ENCODE measurements at regions not wholly inside any gene's neighbourhood (a gene's known extent, or its start where the extent isn't known, plus 50 kb on each side); places are given as distances from the start of the nearest gene placed in this dataset.
"Not testable (repeated sequence)": the region's sequence is repeated elsewhere in the genome, so short reads cannot be mapped to it uniquely, and the experiment has no call there.

DNA sequence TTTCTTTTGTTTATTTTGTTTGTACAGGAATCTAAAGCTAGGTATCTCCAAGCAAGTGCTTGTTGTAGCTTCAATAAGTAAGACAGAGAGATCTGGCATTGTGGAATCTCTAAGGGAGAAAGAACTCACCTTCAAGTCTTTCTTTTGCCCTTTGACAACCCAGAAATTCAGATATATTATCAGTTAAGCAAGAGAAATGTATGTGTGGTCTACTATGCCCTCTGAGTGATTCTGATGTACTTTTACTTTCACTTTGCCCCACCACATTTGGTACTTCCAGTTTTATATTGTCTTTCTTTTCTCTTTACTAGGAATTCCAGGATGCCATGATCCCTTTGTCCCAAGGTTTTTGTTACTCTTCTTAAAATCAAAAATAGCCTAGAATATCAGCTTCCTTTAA lies 259.6 kb upstream of the PIK3C3 start:
- DNase-seq (ENCODE audit: low spot score), result no peak

DNA sequence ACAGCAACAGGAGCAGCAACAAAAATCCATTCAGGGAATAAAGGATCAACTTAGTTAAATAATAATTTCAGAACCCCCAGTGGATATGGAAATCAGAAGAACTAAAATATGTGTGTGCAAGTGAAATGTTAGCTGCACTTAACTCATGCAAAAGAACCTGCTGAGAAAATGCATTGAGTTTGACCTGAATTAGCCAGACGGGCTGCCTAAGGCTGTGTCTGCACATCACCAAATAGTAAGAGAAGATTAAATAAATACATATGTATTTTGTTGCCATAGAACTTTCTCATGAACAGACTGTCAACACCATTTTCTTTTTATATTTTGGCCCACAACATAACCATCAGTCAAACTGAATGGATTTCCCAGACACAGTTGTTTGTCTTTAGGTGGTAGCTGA lies 262.0 kb upstream of the PIK3C3 start:
- DNase-seq (ENCODE audit: low spot score), result no peak

DNA sequence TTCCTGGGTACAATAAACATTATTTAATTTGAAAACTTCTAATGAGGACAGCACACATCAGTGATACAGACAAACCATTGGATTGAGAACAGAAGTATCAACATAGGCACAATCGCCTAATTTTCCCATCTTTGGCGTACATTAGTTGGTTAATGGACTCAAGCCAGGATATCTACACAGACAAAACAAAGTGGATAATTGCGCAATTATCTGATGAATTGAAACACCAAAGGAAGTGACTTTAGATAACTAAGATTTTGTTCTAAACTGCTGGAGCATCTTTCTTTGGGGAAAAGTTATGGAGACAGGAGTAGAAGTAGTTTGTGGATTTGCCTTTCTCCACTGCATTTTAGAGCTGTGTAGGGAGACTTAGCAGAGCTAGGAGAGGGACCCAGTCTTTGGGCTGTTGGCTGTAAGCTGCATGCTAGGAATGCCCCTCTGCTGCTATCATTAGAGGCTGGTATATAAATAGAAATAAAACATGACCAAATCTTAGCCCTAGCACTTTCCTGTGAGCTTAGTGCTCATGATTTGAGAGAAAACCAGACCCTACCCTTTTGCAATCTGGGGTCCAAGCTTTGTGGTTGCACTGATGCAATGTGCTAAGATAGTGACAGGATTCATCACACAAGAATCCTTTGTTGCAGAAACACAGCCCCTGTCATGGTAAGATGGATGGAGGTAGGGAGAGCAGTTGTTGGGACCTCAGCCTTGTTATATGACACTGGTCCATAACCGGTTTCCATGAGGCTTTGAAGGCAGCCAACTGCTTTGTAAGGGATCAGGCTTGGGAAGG lies 264.5 kb upstream of the PIK3C3 start:
- DNase-seq (ENCODE audit: low spot score), result no peak

DNA sequence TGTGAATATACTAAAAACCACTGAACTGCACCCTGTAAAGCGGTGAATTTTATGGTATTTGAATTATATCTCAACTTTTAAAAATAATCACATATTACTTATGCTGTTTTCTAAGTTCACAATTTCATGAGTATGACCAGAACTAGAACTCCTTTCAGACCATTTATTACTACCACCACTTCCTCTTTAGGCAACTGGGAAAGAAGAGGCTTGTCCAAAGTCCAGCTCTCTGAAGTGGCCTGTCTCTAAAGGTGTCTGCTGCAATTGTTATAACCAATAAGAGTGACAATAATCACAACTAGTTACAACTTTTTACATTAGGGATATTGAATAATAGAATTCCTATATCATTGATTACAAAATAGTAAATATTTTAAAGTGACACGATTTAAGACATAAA lies 267.9 kb upstream of the PIK3C3 start:
- no peak for DNase-seq (ENCODE audit: low spot score)

DNA sequence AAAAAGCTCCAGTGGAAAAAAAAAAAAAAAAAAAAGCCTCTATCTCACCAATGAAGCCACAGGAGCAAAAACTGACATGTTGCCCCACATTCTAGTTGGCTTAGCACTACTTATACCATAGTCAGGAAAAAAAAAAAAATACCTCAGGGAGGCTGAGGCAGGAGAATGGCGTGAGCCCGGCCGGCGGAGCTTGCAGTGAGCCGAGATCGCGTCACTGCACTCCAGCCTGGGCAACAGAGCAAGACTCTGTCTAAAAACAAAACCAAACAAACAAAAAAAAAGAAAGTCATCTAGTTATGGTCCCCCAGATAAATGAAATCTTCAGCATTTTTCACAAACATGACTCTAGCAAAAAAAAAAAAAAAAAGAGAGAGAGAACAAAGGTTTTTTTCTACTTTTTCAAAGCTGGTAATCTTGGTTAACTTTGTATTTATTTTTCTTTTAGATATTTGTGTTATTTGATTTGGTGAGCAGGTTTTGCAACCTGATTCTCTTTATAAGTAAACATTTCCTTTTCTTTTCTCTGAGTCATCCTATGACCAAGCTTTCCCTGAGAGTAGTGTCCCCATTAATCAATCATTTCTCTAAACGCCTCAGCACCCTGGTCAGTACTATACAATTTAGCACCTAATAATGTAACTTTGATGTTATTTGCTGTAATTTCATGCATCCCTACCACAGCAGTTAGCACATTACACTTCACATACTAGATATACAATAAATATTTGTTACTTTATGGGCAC lies 273.7 kb upstream of the PIK3C3 start:
- DNase-seq (ENCODE audit: low spot score), result no peak

DNA sequence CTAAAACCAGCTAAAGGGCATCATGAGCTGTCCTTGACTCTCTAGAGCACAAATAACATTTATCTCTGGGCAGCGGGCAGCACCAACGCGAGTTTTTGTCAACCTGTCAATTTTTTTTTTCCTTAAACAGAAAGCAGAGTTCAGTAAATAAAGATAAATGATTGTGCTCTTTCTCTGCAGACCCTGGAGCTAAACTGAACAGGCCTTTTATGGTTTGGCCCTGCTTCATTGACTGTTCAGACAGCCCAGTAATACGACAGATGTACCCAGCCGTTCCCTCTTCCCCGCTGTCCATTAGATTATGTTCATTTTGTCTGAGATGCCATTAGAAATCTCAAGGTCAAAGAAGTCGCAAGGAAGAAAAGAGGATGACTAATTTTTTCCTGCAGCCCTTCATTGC lies 280.5 kb upstream of the PIK3C3 start:
- no peak for DNase-seq (ENCODE audit: low spot score)

DNA sequence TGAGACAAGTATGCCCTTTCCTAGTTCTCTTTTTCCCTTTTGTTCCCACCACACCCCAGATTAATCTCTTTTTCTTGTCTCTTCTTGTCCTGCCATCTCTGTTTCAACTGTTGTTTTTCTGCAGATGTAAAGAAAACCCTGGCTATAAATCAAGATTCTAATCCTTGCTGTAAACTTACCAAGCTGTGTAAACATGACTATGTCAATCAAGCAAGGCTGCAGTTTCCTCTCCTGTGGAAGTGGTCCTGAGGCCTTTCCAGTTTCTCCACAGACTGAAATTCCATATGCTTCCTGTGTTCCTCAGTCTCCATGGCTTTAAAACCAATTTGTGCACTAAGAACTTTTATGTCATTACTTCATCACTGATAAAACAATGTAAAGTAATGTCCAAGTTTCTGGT lies 288.8 kb upstream of the PIK3C3 start:
- no peak for DNase-seq (ENCODE audit: low spot score)

DNA sequence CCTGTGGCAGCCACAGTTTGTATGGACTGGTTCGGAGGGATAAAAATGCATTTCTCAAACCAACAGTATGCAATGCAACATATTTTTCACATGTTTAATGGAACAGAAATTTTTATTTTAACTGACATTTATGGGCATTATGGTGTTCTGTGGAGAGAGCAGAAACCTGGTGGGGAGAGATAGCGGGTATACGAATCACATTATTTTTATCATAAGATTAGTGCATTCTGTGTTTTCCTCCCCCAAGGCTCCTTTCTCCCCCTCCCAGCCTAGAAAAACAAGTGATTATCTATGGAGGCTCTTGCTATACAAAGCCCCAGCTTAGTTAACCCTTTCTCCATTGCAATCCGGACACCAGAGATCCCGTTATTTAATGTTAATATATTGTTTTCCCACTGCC lies 289.8 kb upstream of the PIK3C3 start:
- no peak for DNase-seq (ENCODE audit: low spot score)

DNA sequence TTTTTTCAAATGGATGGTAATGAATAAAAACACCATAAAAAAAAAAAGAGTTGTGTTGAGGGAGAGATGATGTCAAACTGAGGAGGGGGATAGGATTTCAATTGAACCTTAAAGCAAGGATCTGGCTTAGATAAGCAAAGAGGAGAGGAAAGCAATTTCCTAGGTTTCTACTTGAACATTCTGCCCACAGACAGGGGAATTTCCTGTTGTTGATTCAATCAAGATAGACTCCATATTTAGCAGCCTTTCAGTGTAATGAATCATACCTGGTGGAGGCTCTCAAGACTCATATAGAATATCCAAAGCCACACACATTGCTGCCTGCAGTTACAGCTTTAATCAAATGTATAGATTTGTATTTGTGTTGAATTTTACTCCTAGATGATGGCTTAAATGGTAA lies 294.4 kb upstream of the PIK3C3 start:
- DNase-seq (ENCODE audit: low spot score), result no peak

DNA sequence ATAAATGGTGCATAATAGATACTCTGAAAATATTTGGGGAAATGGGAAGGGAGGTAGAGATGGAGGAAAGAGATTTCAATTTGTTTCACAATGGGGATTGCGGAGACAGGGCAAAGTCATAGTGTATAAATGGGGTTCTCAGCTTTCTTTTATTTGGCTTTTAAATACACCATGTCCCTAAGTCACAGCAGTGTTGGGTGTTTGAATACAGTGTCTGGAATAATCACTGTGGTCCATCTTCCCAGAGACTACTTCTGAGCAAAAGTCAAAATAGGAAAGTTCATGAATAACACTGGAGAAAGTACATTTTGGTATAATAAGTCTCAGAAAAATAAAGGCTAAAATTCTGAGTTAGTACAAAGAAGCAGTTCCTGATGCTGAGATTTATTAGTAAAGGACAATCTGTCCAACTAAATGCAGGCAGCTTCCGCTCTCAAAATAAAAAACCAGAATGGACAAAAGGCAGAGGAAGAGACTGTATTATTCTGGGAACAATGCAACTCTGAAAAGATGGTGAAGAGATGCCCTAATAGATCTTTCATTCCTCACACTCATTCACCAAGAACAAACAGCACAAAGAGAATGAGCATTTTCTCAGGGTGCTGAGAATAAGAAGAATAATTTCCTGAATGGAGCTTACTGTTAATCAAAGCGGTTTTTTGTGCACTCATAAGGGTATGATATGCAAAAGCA lies 295.4 kb upstream of the PIK3C3 start:
- no peak for DNase-seq (ENCODE audit: low spot score)

DNA sequence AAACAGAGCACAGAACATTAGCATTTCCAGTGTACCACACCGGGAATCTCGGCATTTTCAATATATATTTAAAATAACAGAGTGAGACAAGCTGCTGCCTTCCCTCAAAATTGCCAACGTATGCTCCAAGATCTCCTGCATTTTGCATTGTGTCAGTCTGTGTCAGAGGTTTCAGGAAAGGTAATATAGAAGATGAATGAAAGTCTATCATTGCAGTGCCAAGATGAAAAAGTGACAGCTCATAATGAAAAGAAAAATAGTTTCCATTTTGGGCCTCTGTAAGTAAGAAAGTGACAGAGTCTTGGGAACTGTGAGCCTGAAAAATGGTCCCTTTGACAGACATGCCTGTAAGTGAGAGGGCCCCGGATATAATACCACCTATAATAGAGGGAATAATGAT lies 297.8 kb upstream of the PIK3C3 start:
- DNase-seq (ENCODE audit: low spot score), result no peak

DNA sequence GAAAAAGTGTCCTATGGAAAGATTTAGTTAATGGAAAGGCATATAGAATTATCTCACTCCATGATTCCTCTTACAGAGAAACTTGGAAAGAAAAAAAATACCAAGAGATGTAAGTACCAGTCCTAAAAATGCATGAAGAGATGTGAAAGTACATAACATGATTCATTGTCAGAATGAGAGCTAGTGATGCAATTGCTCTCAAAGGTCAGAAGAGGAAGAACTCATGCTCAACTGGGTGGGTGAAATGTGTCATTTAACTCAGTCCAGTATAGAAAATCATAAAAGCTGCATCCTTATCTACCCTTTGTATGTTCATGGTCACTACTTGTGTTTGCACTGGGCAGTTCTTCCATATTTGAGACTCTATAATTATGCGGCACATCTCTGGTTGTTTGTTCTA lies 300.0 kb upstream of the PIK3C3 start:
- DNase-seq (ENCODE audit: low spot score), result no peak

DNA sequence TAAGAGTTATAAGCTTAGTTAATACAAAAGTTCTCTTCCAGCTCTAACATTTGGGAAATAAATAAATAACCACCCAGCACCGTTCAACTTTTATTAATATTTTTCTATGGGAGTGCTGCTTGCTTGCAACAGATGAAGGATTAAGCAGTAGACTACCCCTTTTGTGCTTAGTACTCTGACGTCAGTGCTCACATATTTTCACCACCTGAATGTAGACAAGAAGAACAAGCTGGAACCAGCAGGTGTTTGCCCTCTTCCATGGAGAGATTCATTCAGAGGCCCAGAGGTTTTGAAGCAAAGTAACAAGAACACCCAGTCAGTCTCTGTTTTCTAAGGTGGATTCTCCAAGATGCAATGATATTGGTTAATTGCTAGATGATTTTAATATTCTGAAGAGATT lies 307.1 kb upstream of the PIK3C3 start:
- no peak for DNase-seq (ENCODE audit: low spot score)

DNA sequence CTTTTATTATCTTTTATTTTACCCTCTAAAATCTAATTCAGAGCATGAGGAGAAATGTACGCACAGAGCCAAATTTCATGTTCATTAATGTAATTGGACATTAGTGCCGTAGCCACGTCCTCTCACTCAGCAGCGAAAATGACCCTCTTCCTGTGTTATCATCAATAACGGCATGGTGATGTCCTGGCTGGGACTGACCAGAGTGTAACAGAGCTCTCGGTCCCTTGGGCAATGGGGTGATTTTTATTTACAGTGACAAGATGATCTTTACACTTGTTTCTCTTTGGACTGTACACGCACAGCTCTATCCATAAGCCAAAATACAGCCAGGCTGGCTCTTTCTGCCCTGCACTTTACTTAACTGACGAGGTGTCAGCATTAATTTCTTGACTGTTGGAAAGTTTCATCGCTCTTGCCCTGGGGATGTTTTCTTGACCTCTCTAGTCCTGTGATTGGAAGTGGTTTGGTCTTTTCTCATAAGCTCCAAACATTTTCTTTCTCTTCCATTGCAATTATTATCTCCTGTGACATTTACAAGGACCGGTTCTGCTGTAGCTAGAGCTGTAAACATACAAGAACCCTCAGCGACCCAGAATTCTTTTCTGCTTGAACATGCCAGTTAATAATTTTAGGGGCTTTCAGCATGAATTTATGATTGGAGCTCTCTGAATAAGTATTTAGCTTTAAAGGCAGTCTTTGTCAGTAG lies 308.0 kb upstream of the PIK3C3 start:
- no peak for DNase-seq (ENCODE audit: low spot score)

DNA sequence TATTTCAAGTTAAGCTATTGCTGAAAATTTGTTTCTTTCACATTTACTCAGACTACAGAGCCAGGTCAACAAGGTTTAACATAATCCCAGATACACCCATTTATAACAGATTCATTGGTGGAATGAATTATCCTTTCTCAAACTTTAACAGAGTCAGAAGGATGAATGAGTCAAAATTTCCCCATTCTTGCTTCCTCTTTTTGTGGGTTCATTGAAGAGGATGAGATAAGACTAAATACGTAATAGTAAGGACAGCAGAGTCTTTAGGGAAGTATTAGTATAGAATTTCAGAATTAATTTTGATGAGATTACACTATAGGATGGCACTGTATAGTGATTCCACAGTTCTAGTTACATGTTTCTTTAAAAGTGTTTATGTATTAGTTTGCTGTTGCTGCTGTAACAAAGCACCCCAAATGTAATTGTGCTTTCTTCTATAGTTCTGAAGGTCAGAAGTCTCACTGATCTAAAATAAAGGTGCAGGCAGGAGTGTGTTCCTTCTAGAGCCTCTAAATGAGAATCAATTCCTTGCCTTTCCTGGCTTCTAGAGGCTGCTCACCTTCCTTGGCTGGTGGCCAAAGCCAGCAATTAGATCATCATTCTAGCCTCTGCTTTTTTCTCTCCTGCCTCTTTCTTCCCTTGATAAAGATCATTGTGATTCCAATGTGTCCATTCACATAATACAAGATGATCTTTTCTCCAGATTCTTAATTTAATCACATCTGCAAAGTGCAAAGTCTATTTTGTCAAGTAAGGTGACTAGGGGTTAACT lies 309.3 kb upstream of the PIK3C3 start:
- no peak for DNase-seq (ENCODE audit: low spot score)

DNA sequence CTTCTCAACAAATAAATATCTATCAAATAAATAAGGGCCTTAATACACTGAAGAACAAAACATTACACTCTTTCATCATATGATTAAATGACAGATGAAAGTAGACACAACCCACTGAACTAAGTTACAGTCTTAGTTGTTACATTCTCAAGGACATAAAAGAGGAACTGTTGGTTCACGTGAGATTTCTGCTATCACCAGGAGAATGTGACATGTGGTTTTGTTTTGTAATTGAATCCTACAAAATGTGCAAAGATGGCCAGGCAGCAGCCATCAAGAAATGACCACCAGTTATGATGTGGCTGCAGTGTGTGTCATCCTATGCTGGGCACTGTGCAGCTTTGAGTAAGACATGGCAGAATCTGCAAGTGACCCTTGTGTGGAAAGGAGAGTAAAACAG lies 310.6 kb upstream of the PIK3C3 start:
- DNase-seq (ENCODE audit: low spot score), result no peak

DNA sequence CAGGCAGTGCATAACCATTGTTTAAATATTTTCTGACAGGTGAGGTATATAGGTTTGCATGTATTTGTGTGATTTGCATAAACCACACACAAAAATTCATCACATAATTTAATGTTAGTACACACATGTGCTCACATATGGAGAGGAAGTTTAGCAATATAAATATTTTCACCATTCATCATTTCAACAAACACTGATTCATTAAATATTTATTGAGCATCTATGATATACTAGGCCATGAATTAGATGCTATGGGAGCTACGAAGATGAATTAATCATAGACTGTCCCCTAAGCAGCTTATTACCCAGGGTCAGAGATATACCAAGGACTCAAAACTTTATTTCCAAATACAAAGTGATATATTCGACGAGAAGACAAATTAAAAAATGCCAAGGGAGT lies 311.6 kb upstream of the PIK3C3 start:
- DNase-seq (ENCODE audit: low spot score), result no peak

DNA sequence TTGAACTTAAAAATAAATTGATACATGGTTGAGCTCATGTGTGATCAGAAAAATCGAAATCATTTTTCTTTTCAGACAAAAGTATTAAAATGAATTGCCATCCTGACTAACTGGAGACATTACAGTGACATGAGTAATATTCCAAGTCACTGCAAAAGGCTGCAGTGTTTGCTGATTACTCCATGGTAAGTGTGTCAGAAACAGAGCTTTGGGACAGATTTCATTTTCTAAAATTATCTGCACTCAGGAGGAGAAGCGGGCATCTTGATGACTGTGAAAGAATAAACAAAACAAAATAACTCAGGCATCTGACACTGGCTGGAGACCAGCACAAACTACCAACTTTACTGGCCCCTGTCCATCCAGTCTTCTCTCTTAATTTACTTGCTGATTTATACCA lies 312.3 kb upstream of the PIK3C3 start:
- DNase-seq (ENCODE audit: low spot score), result no peak

DNA sequence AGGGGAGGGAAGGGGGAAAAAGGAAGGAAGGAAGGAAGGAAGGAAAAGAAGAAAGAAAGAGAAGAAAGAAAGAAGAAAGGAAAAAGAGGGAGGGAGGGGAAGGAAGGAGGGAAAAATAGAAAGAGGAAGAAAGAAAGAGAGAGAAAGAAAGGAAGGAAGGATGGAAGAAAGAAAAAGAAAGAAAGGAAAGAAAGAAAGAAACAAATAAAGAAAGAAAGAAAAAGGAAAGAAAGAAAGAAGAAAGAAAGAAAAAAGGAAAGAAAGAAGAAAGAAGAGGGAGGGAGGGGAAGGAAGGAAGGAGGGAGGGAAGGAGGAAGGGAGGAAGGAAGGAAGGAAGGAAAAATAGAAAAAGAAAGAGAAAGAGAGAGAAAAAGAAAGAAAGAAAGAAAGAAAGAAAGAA lies 315.8 kb upstream of the PIK3C3 start:
- DNase-seq (ENCODE audit: low spot score), result no peak

DNA sequence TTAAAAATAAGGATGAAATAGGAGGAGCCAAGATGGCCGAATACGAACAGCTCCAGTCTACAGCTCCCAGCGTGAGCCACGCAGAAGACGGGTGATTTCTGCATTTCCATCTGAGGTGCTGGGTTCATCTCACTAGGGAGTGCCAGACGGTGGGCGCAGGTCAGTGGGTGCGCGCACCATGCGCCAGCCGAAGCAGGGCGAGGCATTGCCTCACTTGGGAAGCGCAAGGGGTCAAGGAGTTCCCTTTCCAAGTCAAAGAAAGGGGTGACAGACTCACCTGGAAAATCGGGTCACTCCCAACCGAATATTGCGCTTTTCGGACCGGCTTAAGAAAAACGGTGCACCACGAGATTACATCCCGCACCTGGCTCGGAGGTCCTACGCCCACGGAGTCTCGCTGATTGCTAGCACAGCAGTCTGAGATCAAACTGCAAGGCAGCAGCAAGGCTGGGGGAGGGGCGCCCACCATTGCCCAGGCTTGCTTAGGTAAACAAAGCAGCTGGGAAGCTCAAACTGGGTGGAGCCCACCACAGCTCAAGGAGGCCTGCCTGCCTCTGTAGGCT lies 323.2 kb upstream of the PIK3C3 start:
- not testable (repeated sequence) for DNase-seq (ENCODE audit: low spot score)

DNA sequence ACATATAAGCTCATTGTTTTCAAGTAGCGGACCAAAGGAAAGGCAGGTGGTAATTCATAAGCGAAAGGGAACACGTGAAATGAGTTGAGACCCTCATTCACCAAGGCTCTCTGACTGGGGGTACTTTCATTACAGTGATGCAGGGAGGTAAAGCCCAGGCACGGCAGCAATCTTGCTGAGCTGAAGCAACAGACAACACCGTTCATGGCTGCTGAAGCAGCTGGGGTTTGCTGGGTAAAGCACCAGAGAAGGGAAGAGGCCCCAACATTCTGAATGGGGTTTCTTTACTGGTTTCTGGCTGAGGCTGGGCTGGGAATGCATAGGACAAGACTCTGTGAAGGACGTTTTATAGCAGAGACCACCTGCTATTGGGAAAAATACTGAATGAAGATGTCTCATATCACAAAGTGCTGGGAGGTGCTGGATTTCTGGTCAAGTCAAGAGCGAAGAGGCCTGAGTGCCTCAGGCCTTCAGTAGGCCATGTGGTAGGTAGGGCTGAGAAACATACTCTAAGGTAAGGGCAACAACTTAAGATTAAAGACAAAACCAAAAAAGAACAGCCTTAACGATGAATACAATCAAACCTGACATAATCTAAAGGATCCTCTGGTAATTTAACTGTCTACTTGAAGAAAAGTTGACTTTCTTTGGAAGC lies 324.7 kb upstream of the PIK3C3 start:
- no peak for DNase-seq (ENCODE audit: low spot score)

Measured in Ammon's horn (tissue), 1 donor.